NCI-H146 treated with DMSO at 0.1 percent for 48 hours (cell line): ENCODE measurements at regions not wholly inside any gene's neighbourhood (a gene's known extent, or its start where the extent isn't known, plus 50 kb on each side); places are given as distances from the start of the nearest gene placed in this dataset.

Source experiments
- DNase-seq: peaks from one replicate; lab custom pipeline; 2025; ENCODE audit not compliant: unreplicated experiment; lab: John Stamatoyannopoulos, UW

DNA sequence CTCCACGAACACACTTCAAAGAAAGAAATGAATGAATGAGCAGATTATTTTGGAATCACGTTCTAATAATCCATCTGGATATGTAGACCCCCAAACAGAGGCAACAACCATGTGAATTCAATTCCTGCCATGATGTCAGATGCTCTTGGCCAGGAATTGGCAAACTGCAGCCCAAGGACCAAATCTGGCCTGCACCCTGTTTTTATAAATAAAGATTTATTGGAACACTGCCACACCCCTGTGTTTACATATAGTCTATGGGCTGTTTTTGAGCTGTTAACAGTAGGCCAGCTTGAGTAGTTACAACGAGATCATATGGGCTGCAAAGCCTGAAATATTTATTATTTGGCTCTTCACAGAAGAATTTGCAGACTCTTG is 336.0 kb upstream of the ZFHX3 start:
- no peak for DNase-seq

- DNase-seq, result no peak
These were observed 335.5 kb upstream of the ZFHX3 start for GRCh38 chr16:73383195-73383987.

GRCh38 chr16:73378471-73378870 is 330.5 kb upstream of the ZFHX3 start:
- DNase-seq, result no peak

GRCh38 chr16:73371584-73372319 is 323.8 kb upstream of the ZFHX3 start:
- DNase-seq, result no peak

- no peak for DNase-seq
These were observed 321.9 kb upstream of the ZFHX3 start for GRCh38 chr16:73369851-73370250.

DNA sequence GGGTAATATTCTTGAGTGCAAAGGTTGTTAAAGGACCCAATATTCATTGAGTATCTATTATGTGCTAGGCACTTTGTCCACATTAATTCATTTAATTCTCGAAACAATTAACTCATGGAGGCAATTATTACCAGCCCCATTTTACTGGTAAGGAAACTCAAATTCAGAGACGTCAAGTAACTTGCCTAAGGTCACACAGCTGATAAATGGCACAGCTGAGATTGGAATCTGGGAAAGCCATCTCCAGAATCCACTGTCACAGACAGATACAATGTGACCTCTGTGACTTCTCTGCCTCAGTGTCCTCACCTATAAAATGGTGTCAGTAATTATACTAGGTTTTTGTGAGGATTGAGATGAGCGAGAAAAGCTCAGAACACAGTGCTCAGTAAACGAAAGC is 320.8 kb upstream of the ZFHX3 start:
- no peak for DNase-seq

DNA sequence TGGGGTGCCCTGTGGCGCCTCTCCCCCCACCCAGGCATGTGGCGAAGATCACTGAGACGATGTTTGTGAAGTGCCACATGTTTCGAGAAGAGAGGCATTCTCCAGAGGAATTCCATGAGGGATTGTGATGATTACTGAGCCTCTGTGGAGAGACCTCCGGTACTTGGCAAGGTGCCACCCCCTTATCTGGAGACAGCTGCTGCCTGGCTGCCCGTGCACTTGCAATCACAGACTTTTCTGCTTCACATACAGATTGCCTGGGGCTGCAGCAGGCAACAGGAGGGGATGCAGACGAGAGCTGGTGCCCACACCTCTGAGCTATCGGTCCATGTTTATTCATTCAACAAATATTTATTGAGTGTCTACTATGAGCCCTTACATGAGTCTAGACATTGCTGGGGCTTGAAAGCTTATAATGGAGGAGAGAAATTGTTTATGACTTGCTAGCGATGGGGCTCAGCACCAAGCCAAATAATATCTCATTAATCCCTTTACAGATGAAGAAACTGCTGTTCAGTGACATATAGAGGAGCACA is 317.2 kb upstream of the ZFHX3 start:
- no peak for DNase-seq

GRCh38 chr16:73364413-73364812 is 316.5 kb upstream of the ZFHX3 start:
- no peak for DNase-seq

- no peak for DNase-seq
These were observed 313.1 kb upstream of the ZFHX3 start for GRCh38 chr16:73361061-73361460.

GRCh38 chr16:73356401-73357079 is 308.6 kb upstream of the ZFHX3 start:
- DNase-seq, result no peak

GRCh38 chr16:73355981-73356380 is 308.1 kb upstream of the ZFHX3 start:
- DNase-seq, result no peak

DNA sequence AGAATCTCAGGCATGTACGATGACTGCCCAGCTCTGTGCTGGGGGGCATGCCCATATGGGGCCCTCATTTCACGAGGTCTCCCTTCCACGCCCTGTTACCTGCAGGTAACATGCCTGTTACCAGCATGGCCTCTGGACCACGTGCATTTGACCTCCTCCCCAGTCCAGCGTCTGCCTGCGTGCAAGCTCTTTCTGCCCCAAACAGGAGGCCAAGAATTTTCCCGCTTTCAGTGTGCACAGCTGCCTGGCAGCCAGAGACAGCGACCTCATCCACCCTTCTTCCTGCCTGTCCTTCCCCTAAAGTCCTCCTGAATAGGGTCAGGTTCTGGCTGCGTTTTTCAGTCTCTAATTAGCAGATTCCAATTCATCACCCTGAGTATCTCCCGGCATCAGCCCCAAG is 306.5 kb upstream of the ZFHX3 start:
- no peak for DNase-seq

DNA sequence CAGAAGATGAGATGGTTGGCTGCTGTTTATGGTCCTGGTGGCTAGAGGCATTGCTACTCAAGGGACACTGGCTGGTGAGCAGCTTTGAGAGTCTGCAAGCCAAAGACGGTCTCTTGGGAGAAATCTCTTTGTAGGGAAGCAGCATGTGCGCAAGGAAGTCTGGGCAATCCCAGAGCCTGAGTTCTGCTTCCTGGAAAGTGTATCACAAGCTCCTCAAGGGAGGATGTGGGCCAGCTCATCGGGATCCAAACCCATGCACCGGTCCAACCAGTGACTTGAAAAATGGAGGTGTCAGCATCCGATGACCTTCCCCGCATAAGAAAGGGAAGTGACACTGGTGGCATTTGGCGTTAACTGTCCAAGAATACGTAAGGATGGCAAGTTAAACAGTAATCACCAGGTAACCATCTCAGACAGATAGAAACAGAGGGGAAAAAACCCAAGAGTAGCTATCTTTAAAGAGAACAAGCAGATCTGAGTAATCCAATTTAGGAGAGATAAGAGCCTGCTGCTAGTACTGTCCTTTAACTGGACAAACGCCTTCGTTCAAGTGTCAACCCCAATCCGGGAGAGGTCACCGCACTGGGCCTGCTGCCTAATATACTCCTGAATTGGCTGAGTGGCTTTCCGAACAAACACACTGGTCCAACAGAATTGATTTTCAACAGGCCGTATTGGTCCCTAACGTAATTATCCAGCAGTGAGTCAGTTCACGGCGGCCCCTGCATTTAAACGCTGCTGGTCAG is 303.0 kb upstream of the ZFHX3 start:
- DNase-seq, result no peak

GRCh38 chr16:73347500-73348375 is 299.8 kb upstream of the ZFHX3 start:
- no peak for DNase-seq

DNA sequence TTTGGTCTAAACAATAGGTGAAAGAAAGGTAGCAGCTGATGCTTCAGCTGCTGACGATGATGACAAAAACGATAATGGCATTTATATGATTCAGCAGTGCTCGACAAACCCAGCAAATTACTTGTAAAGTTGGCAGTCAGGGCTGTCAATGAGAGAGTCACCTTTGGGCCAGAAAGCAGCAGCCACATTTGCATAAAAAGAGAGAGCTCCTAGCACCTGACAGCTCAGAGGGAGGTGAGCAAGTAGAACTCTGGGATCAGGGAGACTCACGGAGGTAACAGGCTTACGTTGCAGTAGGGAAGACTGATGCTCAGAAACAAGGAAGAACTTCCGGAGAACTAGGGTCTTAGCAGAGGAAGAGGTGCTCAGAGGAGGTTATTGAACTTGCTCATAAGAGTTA is 291.9 kb upstream of the ZFHX3 start:
- no peak for DNase-seq

DNA sequence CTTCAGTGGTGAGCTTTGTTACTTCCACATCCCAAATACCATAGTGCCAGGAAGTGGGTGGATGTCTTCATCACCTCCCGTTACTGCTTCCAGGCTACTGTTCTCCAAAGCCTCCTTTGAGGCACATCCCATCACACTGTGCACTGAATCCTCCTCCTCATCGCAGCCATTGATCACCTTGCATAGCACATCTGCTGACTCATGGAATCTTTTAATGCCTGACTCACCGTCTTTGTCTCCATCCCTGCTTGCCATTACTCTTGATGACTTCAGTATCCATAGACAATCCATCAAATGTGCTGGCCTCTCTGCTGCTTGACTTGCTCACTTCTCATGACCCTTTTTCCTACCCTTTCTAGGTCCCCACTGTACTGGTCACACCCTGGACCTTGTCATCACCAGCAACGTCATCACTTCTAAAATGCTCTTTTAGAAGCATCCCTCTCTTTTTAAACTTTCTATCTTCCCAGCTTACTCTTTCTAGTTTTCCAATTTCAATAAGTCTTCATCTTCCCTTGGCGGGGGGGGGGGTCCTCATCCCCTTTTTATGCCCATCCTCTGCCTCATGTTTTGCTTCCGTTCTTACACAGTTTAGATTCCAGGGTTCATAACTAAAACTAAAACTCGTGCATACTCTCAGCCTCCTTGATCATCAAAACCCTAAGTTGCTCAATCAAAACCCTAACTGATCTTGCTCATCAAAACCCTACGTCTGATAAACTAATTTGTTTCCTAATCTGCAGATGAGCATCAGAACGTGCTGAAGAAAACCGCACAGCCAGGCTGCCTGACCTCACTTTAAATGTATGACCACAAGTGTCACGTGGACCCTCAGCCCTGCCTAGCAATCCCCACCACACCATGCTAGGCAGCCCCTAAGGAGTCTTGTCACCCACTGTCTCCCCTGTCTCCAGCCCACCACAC is 289.7 kb upstream of the ZFHX3 start:
- DNase-seq, result no peak

DNA sequence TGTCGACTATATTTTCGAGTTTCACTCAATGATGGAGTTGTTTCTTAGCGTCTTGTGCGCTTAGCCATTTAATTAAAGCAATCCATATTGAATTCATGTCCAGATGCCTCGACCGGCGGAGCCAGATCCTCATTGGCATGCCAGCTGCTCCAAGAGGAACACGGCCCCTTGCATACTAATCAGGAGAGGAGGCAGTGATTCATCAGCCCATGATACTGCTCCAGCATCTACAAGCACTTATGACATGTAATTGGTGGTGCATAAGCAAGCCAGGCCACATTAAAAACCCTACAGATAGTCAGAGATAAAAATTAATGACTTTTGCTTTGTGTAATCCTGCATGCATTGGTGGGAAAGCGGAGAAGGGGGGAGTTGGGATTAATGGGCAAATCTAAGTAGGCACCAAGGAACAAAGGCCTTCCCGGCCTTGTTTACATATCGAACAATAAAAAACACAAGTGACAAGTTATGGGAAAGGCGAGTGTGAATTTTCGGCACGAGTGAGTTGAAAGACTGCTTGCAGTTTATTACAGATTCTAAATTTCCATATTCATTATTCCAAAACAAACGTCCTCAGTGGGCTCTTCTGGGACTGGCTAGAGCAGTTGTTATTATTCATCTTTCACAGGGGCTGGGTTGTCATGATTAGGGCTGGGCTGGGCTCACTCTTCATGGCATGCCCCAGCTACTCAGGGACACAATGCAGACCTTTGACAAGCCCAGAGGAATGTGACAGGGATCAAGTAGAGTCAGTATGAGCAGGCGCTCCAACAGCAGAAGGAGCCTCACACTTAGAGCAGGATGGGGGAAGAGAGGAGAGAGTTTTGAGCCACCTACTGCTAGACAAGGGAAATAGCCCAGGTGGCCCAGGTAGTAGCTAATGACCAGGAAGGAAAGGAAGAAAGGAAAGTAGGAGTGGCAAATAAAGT is 281.7 kb upstream of the ZFHX3 start:
- no peak for DNase-seq
